LNCAP (cell line): ENCODE measurements at regions not wholly inside any gene's neighbourhood (a gene's known extent, or its start where the extent isn't known, plus 50 kb on each side); places are given as distances from the start of the nearest gene placed in this dataset.

Experiments
- TF ChIP-seq, protein P1 (sequence below): fragments of 450-650 bp; IDR thresholded peaks from 2 replicates; pipeline ENCODE4 v1.5.1; 2017; ENCODE audit warnings: mild to moderate bottlenecking

- TF ChIP-seq, protein P1, sequence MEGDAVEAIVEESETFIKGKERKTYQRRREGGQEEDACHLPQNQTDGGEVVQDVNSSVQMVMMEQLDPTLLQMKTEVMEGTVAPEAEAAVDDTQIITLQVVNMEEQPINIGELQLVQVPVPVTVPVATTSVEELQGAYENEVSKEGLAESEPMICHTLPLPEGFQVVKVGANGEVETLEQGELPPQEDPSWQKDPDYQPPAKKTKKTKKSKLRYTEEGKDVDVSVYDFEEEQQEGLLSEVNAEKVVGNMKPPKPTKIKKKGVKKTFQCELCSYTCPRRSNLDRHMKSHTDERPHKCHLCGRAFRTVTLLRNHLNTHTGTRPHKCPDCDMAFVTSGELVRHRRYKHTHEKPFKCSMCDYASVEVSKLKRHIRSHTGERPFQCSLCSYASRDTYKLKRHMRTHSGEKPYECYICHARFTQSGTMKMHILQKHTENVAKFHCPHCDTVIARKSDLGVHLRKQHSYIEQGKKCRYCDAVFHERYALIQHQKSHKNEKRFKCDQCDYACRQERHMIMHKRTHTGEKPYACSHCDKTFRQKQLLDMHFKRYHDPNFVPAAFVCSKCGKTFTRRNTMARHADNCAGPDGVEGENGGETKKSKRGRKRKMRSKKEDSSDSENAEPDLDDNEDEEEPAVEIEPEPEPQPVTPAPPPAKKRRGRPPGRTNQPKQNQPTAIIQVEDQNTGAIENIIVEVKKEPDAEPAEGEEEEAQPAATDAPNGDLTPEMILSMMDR, result no peak
Observed at GRCh38 chr9:129549684-129550083, 71.2 kb downstream of the C9orf50 start.

DNA sequence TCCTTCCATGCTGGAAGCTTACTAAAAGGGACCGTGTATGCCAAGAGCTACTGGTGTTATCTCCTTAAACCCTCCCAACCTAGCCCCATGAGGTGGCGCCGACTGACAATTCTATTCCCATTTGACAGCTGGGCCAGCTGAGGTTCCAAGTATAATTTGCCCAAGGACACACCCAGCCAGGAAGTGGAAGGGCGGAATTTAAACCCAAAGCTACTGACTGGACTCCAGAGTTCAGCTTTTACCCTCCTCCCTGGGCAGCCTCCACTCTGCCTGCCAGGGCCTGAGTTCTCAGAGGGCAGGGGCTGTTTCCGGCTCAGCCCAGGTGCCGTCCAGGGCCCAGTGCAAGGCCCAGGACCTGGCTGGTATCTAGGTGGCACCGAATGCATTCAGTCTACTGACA lies 71.8 kb downstream of the C9orf50 start:
- TF ChIP-seq, protein P1, result no peak

DNA sequence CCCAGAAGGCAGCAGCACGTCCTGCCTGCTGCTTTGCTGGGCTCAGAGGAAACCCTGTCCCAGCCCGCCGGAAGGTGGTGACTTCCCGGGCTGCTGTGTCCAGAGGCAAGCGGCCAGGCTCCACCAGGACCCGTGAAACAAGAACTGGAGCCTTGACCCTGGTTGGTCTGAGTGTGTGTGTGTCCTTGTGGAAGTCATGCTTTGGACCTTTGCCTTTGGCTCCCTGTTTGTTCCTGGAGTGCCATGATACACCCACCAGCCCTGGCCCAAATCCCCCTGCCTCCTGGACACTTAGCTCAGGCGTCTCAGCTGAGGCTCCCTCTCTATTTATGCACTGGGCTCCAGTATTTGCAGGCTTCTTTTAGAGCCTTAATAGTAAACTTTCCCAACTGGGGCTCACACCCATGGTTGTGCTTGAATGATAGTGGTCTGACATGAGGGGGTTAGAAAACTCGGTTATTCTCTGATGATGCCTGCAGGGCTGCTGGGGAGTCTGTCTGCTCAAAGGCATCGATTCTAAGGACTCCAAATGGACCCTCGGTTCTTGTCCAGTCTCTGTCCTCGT lies 72.2 kb downstream of the C9orf50 start:
- TF ChIP-seq, protein P1, result no peak

DNA sequence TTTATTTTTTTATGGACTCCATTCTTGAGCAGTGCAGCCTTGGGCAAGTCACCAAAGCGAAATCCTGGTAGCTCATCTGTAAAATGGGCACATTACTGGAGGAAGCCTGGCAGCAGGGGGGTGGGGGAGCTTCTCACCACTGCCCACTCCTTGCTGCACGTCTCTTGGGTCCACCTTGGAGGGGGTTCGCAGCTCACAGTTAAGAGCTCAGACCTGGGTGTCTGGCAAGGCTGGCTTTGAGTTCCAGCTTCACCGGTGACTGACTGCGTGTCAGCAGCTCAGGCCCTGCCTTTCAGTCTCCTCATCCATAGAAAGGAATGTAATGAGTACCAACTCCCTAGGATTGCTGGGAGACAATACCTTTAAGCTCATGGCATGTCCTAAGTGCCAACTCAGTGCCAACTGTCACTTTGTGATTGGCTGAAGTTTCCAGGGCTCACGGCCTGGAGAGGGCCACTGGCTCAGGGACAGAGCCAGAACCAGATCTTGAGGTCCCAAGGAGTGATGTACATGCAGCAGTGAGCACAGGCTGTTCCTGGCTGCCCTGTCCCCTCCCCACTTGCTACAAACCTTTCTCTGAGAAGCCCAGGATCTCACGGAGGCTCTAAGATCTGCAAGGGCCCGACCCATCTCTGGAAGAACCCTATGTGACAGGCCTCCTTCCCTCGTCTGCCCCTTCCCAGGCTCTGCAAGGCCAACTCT lies 72.9 kb downstream of the C9orf50 start:
- TF ChIP-seq, protein P1, result no peak

GRCh38 chr9:129547063-129547462 lies 73.8 kb downstream of the C9orf50 start:
- TF ChIP-seq, protein P1, result no peak

DNA sequence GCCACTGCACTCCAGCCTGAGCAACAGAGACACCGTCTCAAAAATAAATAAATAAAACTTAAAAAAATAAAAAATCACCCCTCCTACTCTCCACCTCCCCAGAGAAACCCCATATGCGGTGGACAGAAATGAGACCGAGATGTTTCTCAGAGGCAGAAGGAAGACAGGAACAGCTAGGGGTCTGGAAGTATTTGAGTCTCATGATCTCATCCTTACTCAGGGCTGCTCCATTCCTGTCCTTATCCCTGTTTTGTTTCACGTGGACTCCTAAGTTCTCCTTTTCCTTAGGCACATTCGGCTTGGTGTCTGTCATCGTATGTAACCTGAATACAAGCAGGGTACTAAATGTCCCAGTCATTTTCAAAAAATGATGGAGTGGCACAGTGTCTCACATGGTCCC lies 76.1 kb downstream of the C9orf50 start:
- TF ChIP-seq, protein P1, result no peak

GRCh38 chr9:129542741-129543140 lies 78.2 kb downstream of the C9orf50 start:
- TF ChIP-seq, protein P1, result no peak
